ENCODE measurements at regions not wholly inside any gene's neighbourhood (a gene's known extent, or its start where the extent isn't known, plus 50 kb on each side); places are given as distances from the start of the nearest gene placed in this dataset.

GRCh38 chr21:14716761-14717396 lies 170.8 kb upstream of the SAMSN1 start:
- no peak for TF ChIP-seq JUND (IDR thresholded peaks at IDR 0.05; ENCODE audit: low read depth)
- no peak for DNase-seq (ENCODE audit: low read depth in 1 of 2, low spot score in 1 of 2)
- in situ Hi-C loops (cut with HindIII; ENCODE audit: low pct_unique_long_range_greater_than_20kb, low sequenced_read_pairs) = no loop called here

- DNase-seq (ENCODE audit: low read depth in 1 of 2, low spot score in 1 of 2) = no peak
- in situ Hi-C loops (cut with HindIII; ENCODE audit: low pct_unique_long_range_greater_than_20kb, low sequenced_read_pairs) = no loop called here
- no peak for TF ChIP-seq JUND (IDR thresholded peaks at IDR 0.05; ENCODE audit: low read depth)
Measured at GRCh38 chr21:14713109-14713508, 167.0 kb upstream of the SAMSN1 start.

- in situ Hi-C loops (cut with HindIII; ENCODE audit: low pct_unique_long_range_greater_than_20kb, low sequenced_read_pairs) = no loop called here
- TF ChIP-seq JUND (IDR thresholded peaks at IDR 0.05; ENCODE audit: low read depth) = no peak; the same call in 1 of the 2 replicates
- peak in 1 of 2 experiments; percentile 92 for DNase-seq (ENCODE audit: low read depth in 1 of 2, low spot score in 1 of 2)
Measured at GRCh38 chr21:14712121-14712715, 166.1 kb upstream of the SAMSN1 start.

- TF ChIP-seq JUND (IDR thresholded peaks at IDR 0.05; ENCODE audit: low read depth) = no peak
- peak in 1 of 2 experiments; percentile 52 for DNase-seq (ENCODE audit: low read depth in 1 of 2, low spot score in 1 of 2)
- in situ Hi-C loops (cut with HindIII; ENCODE audit: low pct_unique_long_range_greater_than_20kb, low sequenced_read_pairs) = no loop called here
Measured at GRCh38 chr21:14711287-14711686, 165.2 kb upstream of the SAMSN1 start.

DNA sequence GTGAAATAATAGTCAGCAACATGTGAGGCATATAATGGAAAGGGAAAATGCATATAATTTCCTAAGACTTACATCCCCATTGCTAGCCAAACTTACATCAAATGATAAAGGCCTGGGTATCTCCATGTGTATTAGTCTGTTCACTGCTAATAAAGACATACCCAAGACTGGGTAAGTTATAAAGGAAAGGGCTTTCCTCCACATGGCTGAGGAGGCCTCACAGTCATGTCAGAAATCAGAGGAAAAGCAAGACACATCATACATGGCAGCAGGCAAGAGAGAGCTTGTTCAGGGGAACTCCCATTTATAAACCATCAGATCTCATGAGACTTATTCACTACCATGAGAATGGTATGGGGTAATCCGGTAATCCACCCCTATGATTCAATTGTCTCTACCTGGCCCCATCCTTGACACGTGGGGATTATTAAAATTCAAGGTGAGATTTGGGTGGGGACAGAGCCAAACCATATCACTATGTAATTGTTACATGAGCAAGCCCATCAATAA lies 161.5 kb upstream of the SAMSN1 start:
- in situ Hi-C loops (cut with HindIII; ENCODE audit: low pct_unique_long_range_greater_than_20kb, low sequenced_read_pairs) = no loop called here
- TF ChIP-seq JUND (IDR thresholded peaks at IDR 0.05; ENCODE audit: low read depth) = no peak
- no peak for DNase-seq (ENCODE audit: low read depth in 1 of 2, low spot score in 1 of 2)

GRCh38 chr21:14706712-14707510 lies 160.8 kb upstream of the SAMSN1 start:
- in situ Hi-C loops (cut with HindIII; ENCODE audit: low pct_unique_long_range_greater_than_20kb, low sequenced_read_pairs) = no loop called here
- TF ChIP-seq JUND (IDR thresholded peaks at IDR 0.05; ENCODE audit: low read depth) = no peak
- no peak for DNase-seq (ENCODE audit: low read depth in 1 of 2, low spot score in 1 of 2)

GRCh38 chr21:14699433-14700407 lies 153.6 kb upstream of the SAMSN1 start:
- TF ChIP-seq JUND (IDR thresholded peaks at IDR 0.05; ENCODE audit: low read depth) = no peak
- in situ Hi-C loops (cut with HindIII; ENCODE audit: low pct_unique_long_range_greater_than_20kb, low sequenced_read_pairs) = no loop called here
- peak in 1 of 2 experiments; percentile 87 for DNase-seq (ENCODE audit: low read depth in 1 of 2, low spot score in 1 of 2)

DNA sequence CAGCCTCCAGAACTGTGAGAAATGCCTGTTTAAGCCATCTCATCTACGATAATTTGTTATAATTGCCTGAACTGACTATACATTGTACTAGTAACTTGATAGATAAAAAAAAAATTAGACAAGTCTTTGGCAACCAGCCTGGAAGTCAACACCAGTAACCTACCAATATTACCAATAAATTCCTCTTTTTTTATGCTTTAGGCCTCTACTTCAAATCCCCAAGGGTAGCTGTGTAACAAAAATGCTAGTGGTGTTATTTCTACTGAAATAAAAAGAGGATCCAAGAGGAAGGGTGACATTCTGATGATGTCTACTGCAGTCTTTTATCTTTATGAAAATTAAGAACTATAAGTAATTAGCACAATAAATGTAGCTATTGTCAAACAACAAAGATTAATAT lies 151.7 kb upstream of the SAMSN1 start:
- no peak for TF ChIP-seq JUND (IDR thresholded peaks at IDR 0.05; ENCODE audit: low read depth)
- in situ Hi-C loops (cut with HindIII; ENCODE audit: low pct_unique_long_range_greater_than_20kb, low sequenced_read_pairs) = no loop called here

DNA sequence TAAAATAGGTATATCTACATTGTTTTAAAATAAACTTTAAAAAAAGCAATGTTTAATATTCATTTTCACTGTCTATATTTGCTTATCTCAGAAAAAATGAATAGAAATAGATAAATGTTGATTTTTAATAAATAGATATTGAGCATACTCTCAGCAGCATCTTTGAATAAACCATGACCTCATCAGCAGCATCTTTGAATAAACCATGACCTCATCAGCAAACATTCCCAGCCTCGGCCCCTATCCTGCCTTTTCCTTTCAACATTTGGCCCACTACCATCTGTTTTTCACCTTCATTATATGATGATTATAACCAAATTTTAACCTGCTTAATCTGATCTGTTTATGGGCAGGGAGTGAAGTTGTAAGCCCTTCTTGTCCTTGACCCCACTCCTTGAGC lies 148.7 kb upstream of the SAMSN1 start:
- no peak for DNase-seq (ENCODE audit: low read depth in 1 of 2, low spot score in 1 of 2)
- no peak for TF ChIP-seq JUND (IDR thresholded peaks at IDR 0.05; ENCODE audit: low read depth)
- in situ Hi-C loops (cut with HindIII; ENCODE audit: low pct_unique_long_range_greater_than_20kb, low sequenced_read_pairs) = no loop called here

More for the DNA sequence above, 151.7 kb upstream of the SAMSN1 start:
- no peak for DNase-seq (ENCODE audit: low read depth in 1 of 2, low spot score in 1 of 2)

GRCh38 chr21:14693997-14694396 lies 147.9 kb upstream of the SAMSN1 start:
- DNase-seq (ENCODE audit: low read depth in 1 of 2, low spot score in 1 of 2) = no peak
- TF ChIP-seq JUND (IDR thresholded peaks at IDR 0.05; ENCODE audit: low read depth) = no peak
- in situ Hi-C loops (cut with HindIII; ENCODE audit: low pct_unique_long_range_greater_than_20kb, low sequenced_read_pairs) = no loop called here

DNA sequence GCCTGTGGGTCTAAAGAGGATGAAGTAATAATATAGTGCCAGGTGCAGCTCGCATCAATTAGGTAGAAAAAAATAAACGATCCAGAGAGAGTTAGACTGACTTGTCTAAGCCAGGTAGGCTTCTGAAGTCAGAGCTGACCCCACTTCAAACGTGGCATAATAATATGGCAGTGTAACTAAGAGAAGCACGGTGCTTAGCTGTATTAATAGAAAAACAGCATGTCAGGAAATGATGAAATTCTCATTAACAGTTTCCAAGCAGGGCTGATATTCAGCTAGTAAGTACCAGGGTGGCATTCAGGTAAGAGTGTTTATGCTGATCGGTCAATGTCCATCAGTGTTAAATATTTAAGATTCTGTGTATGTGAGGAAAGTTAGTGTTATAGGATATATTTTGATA lies 145.8 kb upstream of the SAMSN1 start:
- in situ Hi-C loops (cut with HindIII; ENCODE audit: low pct_unique_long_range_greater_than_20kb, low sequenced_read_pairs) = no loop called here
- TF ChIP-seq JUND (IDR thresholded peaks at IDR 0.05; ENCODE audit: low read depth) = no peak

GRCh38 chr21:14690886-14691285 lies 144.8 kb upstream of the SAMSN1 start:
- DNase-seq (ENCODE audit: low read depth in 1 of 2, low spot score in 1 of 2) = no peak
- in situ Hi-C loops (cut with HindIII; ENCODE audit: low pct_unique_long_range_greater_than_20kb, low sequenced_read_pairs) = no loop called here
- TF ChIP-seq JUND (IDR thresholded peaks at IDR 0.05; ENCODE audit: low read depth) = no peak

More for the DNA sequence above, 145.8 kb upstream of the SAMSN1 start:
- DNase-seq (ENCODE audit: low read depth in 1 of 2, low spot score in 1 of 2) = no peak
